Tibial nerve (tissue), 4 donors: ENCODE measurements at regions not wholly inside any gene's neighbourhood (a gene's known extent, or its start where the extent isn't known, plus 50 kb on each side); places are given as distances from the start of the nearest gene placed in this dataset.
"Not testable (repeated sequence)": the region's sequence is repeated elsewhere in the genome, so short reads cannot be mapped to it uniquely, and the experiment has no call there.

ENCODE experiments used
- DNase-seq, 2 donors: peaks; one replicate each; pipeline ENCODE4 v3.0.0-alpha.2; 2019; ENCODE audit warnings: low spot score in 2 of 2
- H3K27ac ChIP-seq, 4 donors: fragments of 200-600 bp; sonication (generic) in 3 of 4; one replicate each; pipeline ENCODE4 v1.5.1; 2017 to 2019; ENCODE audit warnings: mild to moderate bottlenecking in 1 of 4
- H3K27me3 ChIP-seq, 2 donors: fragments of 200-600 bp; sonication (generic) in 1 of 2; one replicate each; pipeline versions ENCODE4 v1.5.1 to v1.6.0; 2017 to 2019
- H3K36me3 ChIP-seq, 3 donors: fragments of 200-600 bp; sonication (generic); one replicate each; pipeline ENCODE4 v1.5.1; 2018 to 2019
- H3K4me1 ChIP-seq, 4 donors: fragments of 200-600 bp; sonication (generic) in 3 of 4; one replicate each; pipeline ENCODE4 v1.5.1; 2017 to 2019
- H3K4me3 ChIP-seq, 4 donors: fragments of 200-600 bp; sonication (generic) in 3 of 4; one replicate each; pipeline ENCODE4 v1.5.1; 2017 to 2019; ENCODE audit warnings: mild to moderate bottlenecking in 1 of 4, moderate library complexity in 1 of 4
- H3K9me3 ChIP-seq, 4 donors: fragments of 200-600 bp; sonication (generic) in 3 of 4; one replicate each; pipeline ENCODE4 v1.5.1; 2017 to 2019
- EP300 ChIP-seq, 2 donors: sonication (generic); formaldehyde crosslinking; IDR thresholded peaks; one replicate each; pipeline ENCODE4 v1.6.1; 2017; ENCODE audit warnings: antibody characterized with exemption in 2 of 2, mild to moderate bottlenecking in 1 of 2
- POLR2A ChIP-seq, 2 donors: fragments of 450-650 bp; IDR thresholded peaks; one replicate each; pipeline ENCODE4 v1.6.1; 2017; ENCODE audit warnings: antibody characterized with exemption in 2 of 2, mild to moderate bottlenecking in 2 of 2, moderate library complexity in 2 of 2
- WGBS, 2 donors: methylation state at CpG; one replicate each; pipeline ENCODE4 v1.1.5; 2018; 5-methylcytosine and 5-hydroxymethylcytosine counted together
- TF ChIP-seq, protein P1 (sequence below), 5 experiments: fragments of 200-600 bp in 3 of 5; fragments of 450-650 bp in 2 of 5; sonication (generic) in 3 of 5; IDR thresholded peaks; one replicate each; pipeline ENCODE4 v1.5.1; 2016 to 2019; ENCODE audit warnings: antibody characterized with exemption in 5 of 5, mild to moderate bottlenecking in 3 of 5, moderate library complexity in 2 of 5

DNA sequence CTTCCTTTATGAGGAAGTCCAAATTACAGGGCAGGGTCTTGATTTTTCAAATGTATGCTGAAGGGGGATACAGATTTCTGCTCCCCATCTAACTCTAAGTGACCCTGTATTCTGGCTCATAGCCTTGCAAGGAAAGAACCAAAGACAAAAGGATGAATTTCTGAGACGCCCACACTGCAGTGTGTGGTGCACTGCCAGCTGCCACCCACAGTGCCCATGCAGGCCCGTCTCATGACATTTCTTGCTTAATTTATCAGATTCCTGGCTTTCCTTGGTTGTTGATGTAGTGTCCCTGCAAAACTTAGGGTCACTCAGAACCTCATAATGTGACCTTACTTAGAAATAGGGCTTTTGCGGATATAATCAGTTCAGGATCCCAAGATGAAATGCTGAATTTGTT is 68.0 kb downstream of the CBLN4 start:
- Histone ChIP-seq H3K4me3 (no peak overlapping the region), H3K27me3 (no peaks in the 10 kb centered on the region), H3K27ac (no peak overlapping the region), H3K9me3 (peaks cover 0 to 12% (median 0%) of the 10 kb centered on the region in 4 donors), H3K36me3 (no peaks in the 10 kb centered on the region), H3K4me1 (no peaks in the 10 kb centered on the region)
- no peak for TF ChIP-seq EP300 (IDR thresholded peaks at IDR 0.05)
- TF ChIP-seq, protein P1, sequence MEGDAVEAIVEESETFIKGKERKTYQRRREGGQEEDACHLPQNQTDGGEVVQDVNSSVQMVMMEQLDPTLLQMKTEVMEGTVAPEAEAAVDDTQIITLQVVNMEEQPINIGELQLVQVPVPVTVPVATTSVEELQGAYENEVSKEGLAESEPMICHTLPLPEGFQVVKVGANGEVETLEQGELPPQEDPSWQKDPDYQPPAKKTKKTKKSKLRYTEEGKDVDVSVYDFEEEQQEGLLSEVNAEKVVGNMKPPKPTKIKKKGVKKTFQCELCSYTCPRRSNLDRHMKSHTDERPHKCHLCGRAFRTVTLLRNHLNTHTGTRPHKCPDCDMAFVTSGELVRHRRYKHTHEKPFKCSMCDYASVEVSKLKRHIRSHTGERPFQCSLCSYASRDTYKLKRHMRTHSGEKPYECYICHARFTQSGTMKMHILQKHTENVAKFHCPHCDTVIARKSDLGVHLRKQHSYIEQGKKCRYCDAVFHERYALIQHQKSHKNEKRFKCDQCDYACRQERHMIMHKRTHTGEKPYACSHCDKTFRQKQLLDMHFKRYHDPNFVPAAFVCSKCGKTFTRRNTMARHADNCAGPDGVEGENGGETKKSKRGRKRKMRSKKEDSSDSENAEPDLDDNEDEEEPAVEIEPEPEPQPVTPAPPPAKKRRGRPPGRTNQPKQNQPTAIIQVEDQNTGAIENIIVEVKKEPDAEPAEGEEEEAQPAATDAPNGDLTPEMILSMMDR (IDR thresholded peaks at IDR 0.05) = no peak
- TF ChIP-seq POLR2A (IDR thresholded peaks at IDR 0.05) = no peak
- WGBS, 2 donors = 70 to 71% methylated on average over 3 of the region's 3 CpGs
- DNase-seq = no peak

DNA sequence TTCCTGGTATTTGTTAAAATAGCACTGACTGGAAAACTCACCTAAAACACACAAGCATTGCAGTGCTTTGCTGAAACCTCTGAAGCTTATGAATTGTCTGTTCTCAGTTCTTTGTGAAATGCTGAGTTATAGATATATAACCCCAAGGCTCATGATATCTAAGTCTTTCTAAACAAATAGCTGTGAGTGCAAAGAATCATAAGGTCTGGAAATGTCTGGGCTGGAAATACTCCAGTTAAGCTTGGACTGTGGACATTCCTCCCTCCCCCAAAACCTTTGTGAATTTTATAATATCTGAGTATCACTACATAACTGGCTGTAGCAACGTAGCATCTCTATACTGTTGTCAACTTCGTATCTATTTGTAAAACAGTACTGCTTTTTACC is 69.1 kb downstream of the CBLN4 start:
- Histone ChIP-seq H3K4me3 (no peak overlapping the region), H3K27me3 (no peaks in the 10 kb centered on the region), H3K9me3 (peaks cover 0 to 4% (median 0%) of the 10 kb centered on the region in 4 donors), H3K36me3 (no peaks in the 10 kb centered on the region), H3K4me1 (no peaks in the 10 kb centered on the region), H3K27ac (no peak overlapping the region)
- no peak for TF ChIP-seq POLR2A (IDR thresholded peaks at IDR 0.05)
- no peak for TF ChIP-seq EP300 (IDR thresholded peaks at IDR 0.05)
- TF ChIP-seq, protein P1 (IDR thresholded peaks at IDR 0.05) = no peak
- no peak for DNase-seq
- 75% methylated on average over 2 of the region's 2 CpGs for WGBS, 2 donors

DNA sequence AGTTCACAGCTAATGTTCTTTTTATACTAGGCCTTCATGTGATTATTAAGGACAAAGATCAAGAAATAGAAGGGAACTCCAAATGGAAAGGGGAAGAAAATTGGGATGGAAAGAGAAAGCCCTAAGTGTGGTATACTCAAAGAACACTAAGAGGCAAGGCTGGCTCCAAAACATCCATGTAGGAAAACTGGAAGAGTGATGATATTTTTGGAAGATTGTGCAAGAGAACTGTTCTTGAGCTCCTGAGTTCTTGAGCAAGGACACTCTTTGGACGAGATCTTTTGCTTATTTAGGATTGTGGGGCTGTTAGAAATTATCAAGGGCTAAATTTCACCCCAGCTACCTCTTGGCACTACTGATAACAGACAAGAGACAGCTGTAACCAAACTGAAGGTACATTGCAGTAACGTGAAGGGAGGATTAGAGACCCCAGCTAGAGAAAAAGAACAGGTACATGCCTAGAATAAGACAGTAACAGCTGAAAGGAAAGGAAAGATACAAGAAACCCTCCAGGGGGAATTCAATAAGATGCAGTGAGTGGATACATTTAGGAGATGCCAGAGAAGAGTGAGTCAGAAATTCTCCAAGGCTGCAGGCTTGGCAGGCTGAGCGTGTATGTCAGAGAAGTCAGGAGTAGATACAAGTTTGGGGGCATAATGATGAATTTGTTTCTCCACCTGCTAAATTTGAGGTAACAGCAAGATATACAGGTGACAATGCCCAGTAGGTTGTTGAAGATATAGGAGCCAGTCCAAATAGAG is 69.7 kb downstream of the CBLN4 start:
- no peaks in the 10 kb centered on the region for H3K27me3 ChIP-seq
- DNase-seq = no peak
- peaks cover 0 to 4% (median 0%) of the 10 kb centered on the region in 4 donors for H3K9me3 ChIP-seq
- TF ChIP-seq EP300 (IDR thresholded peaks at IDR 0.05) = no peak
- TF ChIP-seq POLR2A (IDR thresholded peaks at IDR 0.05) = no peak
- TF ChIP-seq, protein P1 (IDR thresholded peaks at IDR 0.05) = no peak
- no peaks in the 10 kb centered on the region for H3K4me1 ChIP-seq
- no peak overlapping the region for H3K27ac ChIP-seq
- H3K36me3 ChIP-seq = no peaks in the 10 kb centered on the region
- no peak overlapping the region for H3K4me3 ChIP-seq
- 42 to 68% methylated on average over 3 of the region's 3 CpGs for WGBS, 2 donors

DNA sequence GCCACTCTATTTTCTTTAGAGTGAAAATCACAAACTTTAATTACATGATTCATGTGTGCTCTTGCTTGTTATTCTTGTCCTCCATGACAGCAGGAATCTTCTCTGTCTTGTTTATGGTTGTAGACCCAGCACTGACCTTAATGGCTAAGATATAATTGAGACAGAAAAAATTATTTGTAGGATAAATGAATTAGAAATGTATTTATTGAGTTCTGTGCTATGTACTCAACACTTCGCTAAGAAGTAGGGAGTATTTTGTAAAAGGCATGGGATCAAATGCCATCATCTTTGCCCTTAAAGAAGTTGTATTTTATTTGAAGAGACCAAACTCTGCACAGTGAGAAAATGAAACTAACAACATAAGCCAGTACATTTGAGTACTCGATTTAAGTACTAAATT is 71.2 kb downstream of the CBLN4 start:
- no peak for DNase-seq
- H3K36me3 ChIP-seq = no peaks in the 10 kb centered on the region
- H3K27me3 ChIP-seq = no peaks in the 10 kb centered on the region
- no peaks in the 10 kb centered on the region for H3K4me1 ChIP-seq
- WGBS, 2 donors = 90 to 94% methylated on average over 2 of the region's 2 CpGs
- peaks cover 0 to 4% (median 0%) of the 10 kb centered on the region in 4 donors for H3K9me3 ChIP-seq
- no peak overlapping the region for H3K27ac ChIP-seq
- TF ChIP-seq, protein P1 (IDR thresholded peaks at IDR 0.05) = no peak
- TF ChIP-seq POLR2A (IDR thresholded peaks at IDR 0.05) = no peak
- no peak overlapping the region for H3K4me3 ChIP-seq

DNA sequence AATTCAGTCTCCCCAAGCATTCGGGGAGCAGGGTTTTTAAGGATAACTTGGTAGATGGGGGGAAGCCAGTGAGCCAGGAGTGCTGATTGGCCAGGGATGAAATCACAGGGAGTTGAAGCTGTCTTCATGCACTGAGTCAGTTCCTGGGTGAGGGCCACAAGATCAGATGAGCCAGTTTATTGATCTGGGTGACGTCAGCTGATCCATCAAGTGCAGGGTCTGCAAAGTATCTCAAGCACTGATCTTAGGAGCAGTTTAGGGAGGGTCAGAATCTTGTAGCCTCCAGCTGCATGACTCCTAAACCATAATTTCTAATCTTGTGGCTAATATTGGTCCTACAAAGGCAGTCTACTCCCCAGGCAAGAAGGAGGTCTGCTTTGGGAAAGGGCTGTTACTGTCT is 74.4 kb downstream of the CBLN4 start:
- H3K4me3 ChIP-seq, H3K36me3 ChIP-seq, H3K27me3 ChIP-seq, H3K9me3 ChIP-seq, H3K4me1 ChIP-seq, DNase-seq, H3K27ac ChIP-seq: not testable (repeated sequence)
- WGBS, 2 donors = 63 to 93% methylated on average over 2 of the region's 2 CpGs
